Retinal pigment epithelial cell (primary cell): ENCODE measurements at regions not wholly inside any gene's neighbourhood (a gene's known extent, or its start where the extent isn't known, plus 50 kb on each side); places are given as distances from the start of the nearest gene placed in this dataset.

Experiments used
- DNase-seq: peaks from one replicate; pipeline ENCODE4 v3.0.0-alpha.2; 2010; ENCODE audit warnings: low read depth
- H3K4me3 ChIP-seq: 2 replicates; pipeline ENCODE4 v1.5.1; 2011; ENCODE audit warnings: mild to moderate bottlenecking, low read length, control low read depth, moderate library complexity
- TF ChIP-seq, protein P1 (sequence below): conservative IDR thresholded peaks from 2 replicates; pipeline ENCODE4 v1.5.1; 2011; ENCODE audit warnings: low read depth, low read length, control low read depth, inconsistent platforms

DNA sequence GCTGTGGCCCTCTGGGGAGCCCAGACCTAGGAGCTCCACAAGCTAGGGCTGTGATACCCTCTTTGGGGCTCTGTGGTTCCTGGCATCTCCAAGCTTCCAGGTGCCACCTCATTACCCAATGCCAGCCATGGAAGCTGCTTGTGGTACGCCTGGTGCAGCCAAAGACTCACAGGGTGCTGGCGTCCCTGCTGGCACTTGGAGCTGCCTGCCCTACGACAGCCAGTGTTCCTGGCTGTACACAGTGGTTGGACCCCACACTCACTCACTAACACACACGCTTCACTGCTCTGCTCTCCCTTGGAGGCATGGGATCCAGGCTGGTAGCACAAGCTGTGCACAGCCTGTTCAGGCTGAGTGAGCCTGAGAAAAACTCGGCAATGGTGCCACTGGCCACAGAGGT, 894.1 kb upstream of the PHF14 start:
- TF ChIP-seq, protein P1, sequence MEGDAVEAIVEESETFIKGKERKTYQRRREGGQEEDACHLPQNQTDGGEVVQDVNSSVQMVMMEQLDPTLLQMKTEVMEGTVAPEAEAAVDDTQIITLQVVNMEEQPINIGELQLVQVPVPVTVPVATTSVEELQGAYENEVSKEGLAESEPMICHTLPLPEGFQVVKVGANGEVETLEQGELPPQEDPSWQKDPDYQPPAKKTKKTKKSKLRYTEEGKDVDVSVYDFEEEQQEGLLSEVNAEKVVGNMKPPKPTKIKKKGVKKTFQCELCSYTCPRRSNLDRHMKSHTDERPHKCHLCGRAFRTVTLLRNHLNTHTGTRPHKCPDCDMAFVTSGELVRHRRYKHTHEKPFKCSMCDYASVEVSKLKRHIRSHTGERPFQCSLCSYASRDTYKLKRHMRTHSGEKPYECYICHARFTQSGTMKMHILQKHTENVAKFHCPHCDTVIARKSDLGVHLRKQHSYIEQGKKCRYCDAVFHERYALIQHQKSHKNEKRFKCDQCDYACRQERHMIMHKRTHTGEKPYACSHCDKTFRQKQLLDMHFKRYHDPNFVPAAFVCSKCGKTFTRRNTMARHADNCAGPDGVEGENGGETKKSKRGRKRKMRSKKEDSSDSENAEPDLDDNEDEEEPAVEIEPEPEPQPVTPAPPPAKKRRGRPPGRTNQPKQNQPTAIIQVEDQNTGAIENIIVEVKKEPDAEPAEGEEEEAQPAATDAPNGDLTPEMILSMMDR: no peak
- no peak for DNase-seq
- no peak overlapping the region for H3K4me3 ChIP-seq

DNA sequence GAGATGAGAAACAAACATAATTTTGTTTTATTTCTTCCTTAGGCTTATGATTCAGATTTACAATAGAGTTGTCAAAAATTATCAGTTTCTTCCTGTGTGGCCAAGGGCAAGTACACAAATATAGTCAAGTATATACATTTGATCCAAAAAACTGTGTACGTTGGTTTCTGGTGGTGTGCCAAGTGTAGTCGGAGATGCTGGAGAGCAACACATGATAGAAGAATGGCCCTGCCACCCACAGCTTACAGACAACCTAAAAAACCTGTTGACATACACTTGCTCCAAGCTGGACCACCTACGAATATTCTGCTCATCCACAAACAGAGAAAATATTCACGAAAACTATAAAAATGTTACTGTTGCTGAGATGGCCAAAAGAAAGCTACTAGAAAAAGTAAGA, 890.8 kb upstream of the PHF14 start:
- TF ChIP-seq, protein P1: no peak
- H3K4me3 ChIP-seq: no peak overlapping the region
- no peak for DNase-seq

DNA sequence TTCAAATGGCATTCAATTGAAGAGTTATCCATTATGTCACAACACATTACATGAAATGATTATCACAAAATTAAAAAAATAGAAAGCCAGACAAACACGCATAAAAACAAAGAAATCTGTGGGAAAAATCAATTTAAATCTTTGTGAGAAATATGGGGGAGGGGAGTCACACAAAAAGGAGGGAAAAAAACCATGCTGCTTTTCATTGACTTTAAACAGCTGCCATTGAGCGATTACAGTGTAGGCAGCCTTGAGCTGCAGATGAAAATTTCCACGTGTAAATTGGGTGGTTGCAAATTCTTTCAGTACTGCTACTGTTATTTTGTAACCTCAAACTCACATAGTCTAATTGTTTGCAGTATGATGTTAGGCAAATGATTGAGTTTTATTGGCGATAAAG, 889.9 kb upstream of the PHF14 start:
- no peak for DNase-seq
- TF ChIP-seq, protein P1: no peak
- H3K4me3 ChIP-seq: no peak overlapping the region

DNA sequence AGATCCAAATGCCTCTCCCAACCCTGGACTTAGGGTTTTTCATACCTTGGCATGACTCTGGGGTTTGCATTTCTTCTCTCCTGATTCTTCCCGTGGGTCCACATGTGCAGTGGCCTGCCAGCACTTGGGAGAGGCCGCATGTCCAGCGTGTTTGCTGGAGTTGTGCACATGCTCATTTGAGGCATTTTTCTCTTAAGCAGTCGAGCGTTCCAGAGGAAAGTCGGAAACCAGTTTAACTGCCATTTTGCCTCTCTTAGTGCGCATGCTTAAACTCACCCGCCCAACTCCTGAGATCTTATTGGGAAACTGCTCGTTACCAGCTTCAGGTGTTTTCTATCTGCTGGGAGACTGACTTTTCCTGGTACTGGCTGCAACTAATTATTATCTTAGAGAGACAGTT, 888.4 kb upstream of the PHF14 start:
- TF ChIP-seq, protein P1: no peak
- no peak for DNase-seq
- no peak overlapping the region for H3K4me3 ChIP-seq

DNA sequence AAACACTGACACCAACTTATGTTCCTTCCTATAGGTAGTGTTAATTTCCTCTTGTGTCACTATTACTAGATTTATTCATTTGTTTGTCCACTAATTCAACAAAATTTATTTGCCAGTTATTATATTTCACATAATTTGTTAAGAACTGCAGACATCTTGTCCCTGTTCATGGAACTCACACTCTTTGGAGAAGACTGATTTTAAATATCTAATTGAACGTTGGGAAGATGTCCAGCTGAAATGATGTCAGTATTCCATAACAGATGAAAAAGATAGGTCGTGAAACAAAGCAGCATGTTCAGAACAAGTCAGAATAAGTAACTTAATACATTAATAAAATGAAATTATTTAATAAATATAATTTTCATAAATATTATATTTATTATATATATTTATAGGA, 873.1 kb upstream of the PHF14 start:
- TF ChIP-seq, protein P1: no peak
- no peak overlapping the region for H3K4me3 ChIP-seq
- no peak for DNase-seq

DNA sequence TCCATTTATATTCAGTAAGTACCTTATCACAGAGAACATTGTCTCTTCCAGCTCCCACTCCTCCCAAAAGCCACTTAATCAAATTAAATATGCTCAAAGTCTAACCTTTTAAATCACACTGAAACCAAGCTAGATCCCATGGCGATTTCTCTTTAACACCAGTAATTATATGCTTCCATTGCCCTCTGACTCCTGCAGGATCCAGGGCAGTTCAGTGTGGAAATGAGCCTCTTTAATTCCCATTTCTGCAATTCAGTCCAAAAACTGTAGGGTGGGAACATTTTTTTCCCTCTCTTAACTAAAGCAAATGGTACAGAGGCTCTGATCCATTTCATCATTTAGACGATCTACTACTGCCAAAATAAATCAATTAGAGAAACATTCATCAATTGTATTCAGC, 872.3 kb upstream of the PHF14 start:
- H3K4me3 ChIP-seq: no peak overlapping the region
- TF ChIP-seq, protein P1: no peak

DNA sequence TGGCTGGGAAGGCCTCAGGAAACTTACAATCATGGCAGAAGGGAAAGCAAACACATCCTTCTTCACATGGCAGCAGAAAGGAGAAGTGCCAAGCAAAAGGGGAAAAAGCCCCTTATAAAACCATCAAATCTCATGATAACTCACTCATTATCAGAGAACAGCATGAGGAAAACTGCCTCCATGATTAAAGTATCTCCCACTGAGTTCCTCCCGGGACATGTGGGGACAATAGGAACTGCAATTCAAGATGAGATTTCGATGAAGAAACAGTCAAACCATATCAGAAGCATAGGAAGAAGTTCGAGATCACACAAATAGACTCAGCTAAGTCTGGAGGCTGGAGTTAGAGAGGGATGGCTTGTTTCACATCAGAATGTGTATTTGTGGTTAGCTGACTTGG, 869.4 kb upstream of the PHF14 start:
- TF ChIP-seq, protein P1: no peak
- no peak overlapping the region for H3K4me3 ChIP-seq
- DNase-seq: no peak

More for the DNA sequence above, 872.3 kb upstream of the PHF14 start:
- DNase-seq: no peak
